BJ (cell line): ENCODE measurements at regions not wholly inside any gene's neighbourhood (a gene's known extent, or its start where the extent isn't known, plus 50 kb on each side); places are given as distances from the start of the nearest gene placed in this dataset.

Experiments used
- CTCF ChIA-PET: fragments of 350-600 bp; formaldehyde crosslinking; extraction: SDS; loops from one replicate; lab custom pipeline; 2021; ENCODE audit warnings: antibody characterized with exemption, inconsistent platforms; lab: Yijun Ruan, JAX
- POLR2A ChIA-PET: fragments of 300-600 bp; sonication (Branson Sonifier 250); formaldehyde crosslinking; extraction: SDS; loops from one replicate; lab custom pipeline; 2021; ENCODE audit warnings: antibody characterized with exemption; lab: Charles Lee
- DNase-seq: peaks from one replicate; pipeline ENCODE4 v3.0.0-alpha.2; 2011; ENCODE audit warnings: low read depth
- H3K27me3 ChIP-seq: 2 replicates; pipeline ENCODE4 v1.6.0; 2011; ENCODE audit warnings: low read length; ENCODE audit not compliant: control insufficient read depth, insufficient read depth
- H3K36me3 ChIP-seq: 2 replicates; pipeline ENCODE4 v1.5.1; 2011; ENCODE audit warnings: low read length; ENCODE audit not compliant: control insufficient read depth, insufficient read depth
- H3K4me3 ChIP-seq: 2 replicates; pipeline ENCODE4 v1.5.1; 2011; ENCODE audit warnings: low read depth, mild to moderate bottlenecking, control low read depth, low read length
- TF ChIP-seq, protein P1 (sequence below): IDR thresholded peaks from 2 replicates; pipeline ENCODE4 v1.5.1; 2011; ENCODE audit warnings: low read depth, mild to moderate bottlenecking, control low read depth, inconsistent platforms, low read length, moderate library complexity; ENCODE audit not compliant: insufficient read depth

DNA sequence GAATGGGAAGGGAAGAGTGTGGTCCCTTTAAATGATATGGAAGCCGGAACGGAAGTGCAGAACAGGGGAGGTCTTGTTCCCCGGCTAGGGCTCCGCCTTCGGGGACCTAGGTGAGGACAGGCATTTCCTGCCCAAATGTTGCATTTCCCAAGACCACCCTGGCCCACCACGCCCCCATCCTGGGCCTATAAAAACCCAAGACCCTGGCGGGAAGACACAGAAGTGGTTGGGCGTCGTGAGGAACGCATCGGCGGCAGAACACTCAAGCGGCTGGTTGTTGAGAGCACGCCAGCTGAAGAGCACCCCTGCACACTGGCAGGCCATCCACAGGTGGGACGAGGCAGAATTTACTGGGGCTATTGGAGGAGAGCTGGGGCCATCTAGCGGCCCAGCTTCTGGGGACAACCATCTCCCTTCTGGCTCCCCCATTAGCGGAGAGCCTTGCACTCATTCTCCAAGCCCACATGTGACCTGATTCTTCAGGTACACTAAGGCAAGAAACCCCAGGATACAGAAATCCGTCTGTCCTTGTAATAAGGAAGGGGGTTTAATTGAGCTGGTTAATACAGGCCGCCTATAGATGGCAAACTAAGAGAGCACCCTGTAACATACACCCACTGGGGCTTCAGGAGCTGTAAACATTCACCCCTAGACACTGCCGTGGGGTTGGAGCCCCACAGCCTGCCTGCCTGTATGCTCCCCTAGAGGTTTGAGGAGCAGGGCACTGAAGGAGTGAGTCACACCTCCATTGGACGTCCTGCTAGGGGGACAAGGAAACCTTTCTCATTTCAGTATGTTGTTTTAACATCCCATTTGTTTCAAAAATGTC lies 1327.9 kb downstream of the BRINP3 start:
- H3K27me3 ChIP-seq = no peaks in the 10 kb centered on the region
- no peak for DNase-seq
- TF ChIP-seq, protein P1, sequence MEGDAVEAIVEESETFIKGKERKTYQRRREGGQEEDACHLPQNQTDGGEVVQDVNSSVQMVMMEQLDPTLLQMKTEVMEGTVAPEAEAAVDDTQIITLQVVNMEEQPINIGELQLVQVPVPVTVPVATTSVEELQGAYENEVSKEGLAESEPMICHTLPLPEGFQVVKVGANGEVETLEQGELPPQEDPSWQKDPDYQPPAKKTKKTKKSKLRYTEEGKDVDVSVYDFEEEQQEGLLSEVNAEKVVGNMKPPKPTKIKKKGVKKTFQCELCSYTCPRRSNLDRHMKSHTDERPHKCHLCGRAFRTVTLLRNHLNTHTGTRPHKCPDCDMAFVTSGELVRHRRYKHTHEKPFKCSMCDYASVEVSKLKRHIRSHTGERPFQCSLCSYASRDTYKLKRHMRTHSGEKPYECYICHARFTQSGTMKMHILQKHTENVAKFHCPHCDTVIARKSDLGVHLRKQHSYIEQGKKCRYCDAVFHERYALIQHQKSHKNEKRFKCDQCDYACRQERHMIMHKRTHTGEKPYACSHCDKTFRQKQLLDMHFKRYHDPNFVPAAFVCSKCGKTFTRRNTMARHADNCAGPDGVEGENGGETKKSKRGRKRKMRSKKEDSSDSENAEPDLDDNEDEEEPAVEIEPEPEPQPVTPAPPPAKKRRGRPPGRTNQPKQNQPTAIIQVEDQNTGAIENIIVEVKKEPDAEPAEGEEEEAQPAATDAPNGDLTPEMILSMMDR = no peak
- ChIA-PET POLR2A (no interaction called here), CTCF (no interaction called here)
- no peaks in the 10 kb centered on the region for H3K36me3 ChIP-seq
- H3K4me3 ChIP-seq = no peak overlapping the region

DNA sequence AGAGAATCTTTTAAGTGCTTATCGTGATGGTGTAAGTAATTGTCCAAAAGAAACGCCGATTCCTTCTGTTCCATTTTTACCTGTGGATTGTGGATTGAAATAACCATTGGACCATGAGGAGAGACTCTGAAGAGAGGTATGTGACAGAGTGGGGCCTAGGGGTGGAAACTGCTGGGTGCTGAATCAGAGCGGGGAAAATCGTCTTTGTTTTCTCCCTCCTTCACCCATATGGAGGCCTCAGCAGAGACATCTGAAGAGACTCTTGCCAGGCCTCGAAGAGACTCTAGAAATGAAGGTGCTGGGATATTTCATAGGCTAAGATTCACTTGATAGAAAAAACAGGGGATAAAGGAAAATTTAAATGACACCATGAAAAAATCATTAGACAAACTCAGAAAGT lies 1327.0 kb downstream of the BRINP3 start:
- no peak overlapping the region for H3K4me3 ChIP-seq
- CTCF ChIA-PET = no interaction called here
- H3K36me3 ChIP-seq = no peaks in the 10 kb centered on the region
- TF ChIP-seq, protein P1 = no peak
- no peaks in the 10 kb centered on the region for H3K27me3 ChIP-seq
- POLR2A ChIA-PET = no interaction called here
- no peak for DNase-seq

- DNase-seq = no peak
- no peaks in the 10 kb centered on the region for H3K36me3 ChIP-seq
- ChIA-PET CTCF (no interaction called here), POLR2A (no interaction called here)
- H3K4me3 ChIP-seq = no peak overlapping the region
- TF ChIP-seq, protein P1 = no peak
- no peaks in the 10 kb centered on the region for H3K27me3 ChIP-seq
Measured at GRCh38 chr1:189151361-189151760, 1326.3 kb downstream of the BRINP3 start.

DNA sequence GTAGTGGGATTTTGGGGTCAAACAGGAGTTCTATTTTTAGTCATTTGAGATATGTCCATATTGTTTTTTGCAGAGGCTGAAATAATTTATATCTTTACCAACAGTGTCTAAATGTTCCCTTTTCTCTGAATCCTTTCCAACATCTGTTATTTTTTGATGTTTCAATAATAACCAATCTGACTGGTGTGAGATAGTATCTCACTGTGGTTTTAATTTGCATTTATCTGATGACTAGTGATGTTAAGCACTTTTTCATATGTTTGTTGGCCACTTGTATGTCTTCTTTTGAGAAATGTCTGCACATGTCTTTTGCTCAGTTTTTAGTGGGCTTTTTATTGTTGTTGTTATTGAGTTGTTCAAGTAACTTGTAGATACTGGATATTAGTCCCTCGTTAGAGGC lies 1325.0 kb downstream of the BRINP3 start:
- Histone ChIP-seq H3K4me3 (no peak overlapping the region), H3K27me3 (no peaks in the 10 kb centered on the region), H3K36me3 (no peaks in the 10 kb centered on the region)
- TF ChIP-seq, protein P1 = no peak
- no peak for DNase-seq
- ChIA-PET CTCF (no interaction called here), POLR2A (no interaction called here)

GRCh38 chr1:189158155-189158554 lies 1319.5 kb downstream of the BRINP3 start:
- no peak for DNase-seq
- TF ChIP-seq, protein P1 = no peak
- H3K36me3 ChIP-seq = no peaks in the 10 kb centered on the region
- H3K4me3 ChIP-seq = no peak overlapping the region
- POLR2A ChIA-PET = no interaction called here
- no peaks in the 10 kb centered on the region for H3K27me3 ChIP-seq
- CTCF ChIA-PET = no interaction called here
